Renal cortex interstitium (tissue), 11 donors: ENCODE measurements at regions not wholly inside any gene's neighbourhood (a gene's known extent, or its start where the extent isn't known, plus 50 kb on each side); places are given as distances from the start of the nearest gene placed in this dataset.

ENCODE experiments used
- DNase-seq, 11 donors: peaks; one replicate each; pipeline ENCODE4 v3.0.0-alpha.2; 2013; ENCODE audit warnings: low read depth in 9 of 11, low spot score in 4 of 11; ENCODE audit errors: extremely low read depth in 1 of 11

DNA sequence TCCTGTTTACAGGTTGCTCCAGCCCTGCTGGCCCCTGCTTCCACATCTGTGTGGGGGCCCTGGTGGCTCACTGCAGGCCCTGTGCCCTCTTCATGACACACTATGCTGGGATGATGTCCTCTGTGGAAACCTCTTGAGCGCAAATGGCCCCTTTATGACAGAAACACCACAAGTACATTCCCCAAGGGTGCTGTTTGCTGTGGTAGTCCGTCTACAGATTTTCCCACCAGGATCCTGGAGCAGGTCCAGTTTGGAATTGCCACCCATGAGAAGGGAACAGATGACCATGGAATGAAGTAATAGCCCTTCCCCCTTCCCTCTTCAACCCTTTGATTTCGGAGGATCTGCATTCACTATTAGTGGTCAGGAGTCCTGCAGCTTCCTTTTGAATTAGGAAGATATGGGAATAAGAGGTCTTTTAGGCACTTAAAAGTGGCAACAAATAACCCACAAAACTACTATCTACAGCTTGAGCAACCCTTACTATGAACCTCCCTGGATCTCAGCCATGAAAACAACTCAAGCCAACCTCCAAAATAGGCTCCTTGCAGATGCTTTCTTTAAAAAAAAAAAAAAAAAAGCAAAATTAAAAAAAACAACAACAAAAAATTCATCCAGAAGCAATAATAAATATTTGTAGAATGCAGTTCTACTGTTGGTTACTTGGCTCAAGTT lies 121.9 kb upstream of the TSPAN2 start:
- no peak for DNase-seq

DNA sequence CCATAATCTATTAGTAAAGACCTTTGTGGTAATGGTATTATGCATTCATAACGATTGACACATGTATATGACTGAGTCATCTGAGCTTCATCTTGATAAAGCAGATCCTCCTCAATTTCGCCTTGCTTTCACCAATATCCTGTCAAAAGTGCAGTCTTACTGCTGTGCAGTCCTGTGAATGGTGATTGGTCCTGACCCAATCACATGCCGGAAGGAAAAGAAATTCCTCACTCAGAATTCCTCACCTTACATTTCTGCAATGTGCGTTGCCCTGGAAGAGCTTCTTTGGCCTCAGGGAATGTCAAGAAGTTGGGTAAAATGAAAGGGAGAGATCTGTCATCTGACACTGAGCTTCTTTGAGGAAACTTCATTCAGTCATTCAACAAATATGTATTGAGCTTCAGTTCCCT lies 121.0 kb upstream of the TSPAN2 start:
- no peak for DNase-seq

DNA sequence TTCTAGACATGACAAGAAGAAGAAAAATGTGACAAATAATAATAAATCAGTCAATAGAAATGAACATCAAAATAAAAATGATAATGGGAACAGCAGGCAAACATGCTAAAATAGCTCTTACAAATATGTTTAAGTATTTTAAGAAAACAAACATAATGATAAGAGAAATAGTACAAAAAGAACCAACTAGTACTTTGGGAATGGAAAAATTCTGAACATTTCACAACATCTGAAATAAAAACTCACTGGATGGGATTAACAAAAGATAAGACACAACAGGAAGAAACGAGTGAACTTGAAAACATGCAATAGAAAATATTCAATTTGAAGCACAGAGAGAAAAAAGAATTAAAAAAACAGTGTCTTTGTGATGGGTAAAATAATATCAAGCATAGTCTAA lies 115.2 kb upstream of the TSPAN2 start:
- no peak for DNase-seq

DNA sequence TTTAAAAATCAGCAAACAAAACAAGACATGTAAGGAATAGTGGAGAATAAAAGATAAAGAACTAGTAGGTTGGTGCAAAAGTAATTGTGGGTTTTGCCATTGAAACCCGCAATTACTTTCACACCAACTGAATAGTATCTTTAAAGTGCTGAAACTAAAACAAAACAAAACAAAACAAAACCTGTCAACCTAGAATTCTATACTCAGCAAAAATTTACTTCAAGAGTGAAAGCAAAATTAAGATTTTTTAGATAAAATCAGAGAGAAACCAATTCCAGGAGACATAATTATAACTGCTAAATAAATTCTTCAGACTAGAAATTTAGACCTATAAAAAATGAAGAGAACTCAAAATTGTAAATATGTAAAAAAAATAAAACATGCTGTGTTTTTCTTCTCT lies 114.0 kb upstream of the TSPAN2 start:
- DNase-seq: no peak

DNA sequence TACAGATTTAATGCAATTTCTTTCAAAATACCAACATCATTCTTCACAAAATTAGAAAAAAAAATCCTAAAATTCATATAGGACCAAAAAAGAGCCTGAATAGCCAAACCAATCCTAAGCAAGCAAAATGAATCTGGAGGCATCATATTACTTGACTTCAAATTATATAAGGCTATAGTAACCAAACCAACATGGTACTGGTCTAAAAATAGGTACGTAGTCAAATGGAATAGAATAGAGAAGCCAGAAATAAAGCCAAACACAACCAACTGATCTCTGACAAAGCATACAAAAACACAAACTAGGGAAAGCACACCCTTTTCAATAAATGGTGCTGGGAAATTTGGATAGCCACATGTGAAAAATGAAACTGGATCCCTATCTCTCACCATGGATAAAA lies 112.3 kb upstream of the TSPAN2 start:
- DNase-seq: no peak

DNA sequence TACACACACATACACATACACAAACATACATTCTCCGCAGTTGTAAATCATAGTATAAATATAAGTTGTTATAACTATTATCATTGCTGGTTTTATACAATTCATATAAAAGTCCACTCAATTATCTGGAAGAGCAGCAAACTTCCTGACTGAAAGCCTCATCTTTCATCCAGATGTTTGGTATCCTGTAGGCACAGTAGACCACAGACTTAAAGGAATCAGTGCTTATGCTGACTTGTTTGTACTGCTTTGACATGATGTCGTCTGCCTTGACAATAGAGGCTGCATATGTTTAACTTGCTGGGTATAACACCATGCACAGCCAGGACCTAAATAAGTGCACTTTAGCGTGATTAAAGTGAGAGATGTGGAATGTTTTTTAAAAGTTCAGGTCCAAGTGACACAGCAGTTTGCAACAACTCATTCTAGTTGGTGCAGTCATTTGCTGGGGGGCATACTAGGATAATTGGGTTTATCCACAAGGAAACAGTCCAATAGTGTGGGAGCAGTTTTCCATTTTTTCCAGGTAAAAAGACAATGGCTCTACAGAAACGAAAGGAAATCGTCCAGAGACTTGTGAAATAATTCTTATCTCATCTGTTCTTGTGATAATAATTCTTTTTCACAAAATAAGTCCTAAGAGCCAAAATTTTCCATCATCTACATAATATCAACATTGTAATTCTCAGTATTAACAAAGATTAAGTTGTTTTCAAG lies 110.3 kb upstream of the TSPAN2 start:
- DNase-seq: no peak

DNA sequence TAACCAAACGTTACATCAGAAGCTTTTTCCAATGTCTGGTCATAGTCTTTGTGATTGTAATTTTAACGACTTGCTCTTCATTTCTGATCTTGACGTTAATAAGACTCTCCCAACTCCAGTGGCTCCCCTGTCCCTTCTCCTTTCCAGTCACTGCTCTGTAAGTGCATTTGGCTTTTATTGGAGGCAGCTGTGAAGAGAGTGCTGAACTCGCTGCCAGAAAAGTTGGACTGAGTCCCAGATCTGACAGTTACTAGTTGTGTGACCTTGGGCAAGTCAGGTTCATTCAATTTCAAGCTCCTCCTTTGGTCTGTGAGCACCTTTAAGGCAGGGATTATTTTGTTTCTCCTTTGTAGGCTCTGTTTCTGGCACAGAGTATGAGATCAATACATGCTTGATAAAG lies 109.6 kb upstream of the TSPAN2 start:
- DNase-seq: peak in 1 of 11 donors; percentile 11

DNA sequence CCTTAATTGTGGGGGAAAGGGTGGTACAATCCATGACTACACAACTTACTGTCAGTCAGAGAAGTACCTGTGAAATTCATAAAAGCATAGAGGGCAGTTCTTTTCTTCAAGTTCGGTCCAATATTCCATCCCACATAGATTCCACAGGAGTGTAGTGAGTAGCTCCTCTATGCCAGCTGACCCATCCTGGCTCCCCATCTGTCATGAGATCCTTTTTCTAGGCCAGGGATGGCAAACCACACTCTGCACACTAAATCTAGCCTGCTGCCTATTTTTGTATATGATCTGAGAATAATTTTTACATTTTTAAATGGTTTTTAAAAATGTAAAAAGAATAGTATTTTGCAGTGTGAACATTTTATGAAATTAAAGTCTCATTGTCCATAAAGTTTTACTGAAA lies 107.0 kb upstream of the TSPAN2 start:
- DNase-seq: no peak

DNA sequence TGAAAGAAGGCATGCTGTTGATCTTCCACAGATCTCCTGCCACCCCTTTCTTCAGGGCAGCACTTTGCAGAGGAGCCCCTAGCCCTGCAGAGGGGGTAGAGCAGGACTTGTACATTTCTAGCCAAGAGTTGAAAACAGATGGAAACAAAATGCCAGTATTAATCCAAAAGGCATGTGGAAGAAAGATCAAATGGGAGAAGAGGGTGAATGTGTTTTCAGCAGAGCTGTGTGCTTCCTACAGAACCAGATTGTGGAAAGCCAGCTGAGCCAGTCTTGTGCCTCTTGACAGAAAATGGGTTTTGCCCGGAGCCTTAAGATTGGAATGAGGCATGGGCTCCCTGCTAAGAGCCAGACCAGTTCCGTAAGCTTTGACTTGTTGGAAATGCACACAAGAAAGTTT lies 105.2 kb upstream of the TSPAN2 start:
- no peak for DNase-seq

DNA sequence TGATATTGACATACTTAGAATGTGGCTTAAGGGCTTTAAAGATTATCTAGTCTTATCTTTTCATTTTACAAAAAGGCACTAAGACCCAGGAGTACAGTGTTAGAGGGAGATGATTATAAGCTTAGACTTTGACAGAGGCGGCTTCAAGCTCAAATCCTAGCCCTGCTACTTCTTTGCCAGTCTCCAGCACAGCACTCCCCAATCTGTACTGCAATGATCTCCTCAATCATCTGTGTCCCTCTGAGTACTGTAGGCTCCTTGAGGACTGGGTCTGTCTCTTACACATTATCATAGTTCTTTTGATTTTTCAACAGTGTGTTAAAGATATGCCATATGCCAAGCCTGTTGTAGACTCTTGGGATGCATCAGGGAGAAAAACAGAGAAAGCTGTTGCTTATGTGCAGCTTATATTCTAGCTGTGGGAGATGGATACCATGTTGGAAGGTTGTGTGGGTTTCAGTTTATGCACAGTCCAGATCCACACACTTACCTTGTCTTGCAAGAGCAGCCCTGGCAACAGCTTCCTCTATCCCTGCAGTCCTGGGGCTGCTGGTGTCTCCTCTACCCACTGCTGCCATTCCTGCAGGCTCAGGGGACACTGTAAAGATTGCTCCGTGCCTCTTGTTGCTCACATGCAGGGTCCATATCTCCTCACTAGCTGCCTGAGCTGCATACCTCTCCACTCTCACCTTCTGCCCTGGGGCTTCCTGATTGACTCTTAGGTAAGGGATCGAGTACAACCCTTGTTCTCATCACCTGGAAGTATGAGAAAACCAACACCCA lies 103.9 kb upstream of the TSPAN2 start:
- no peak for DNase-seq

DNA sequence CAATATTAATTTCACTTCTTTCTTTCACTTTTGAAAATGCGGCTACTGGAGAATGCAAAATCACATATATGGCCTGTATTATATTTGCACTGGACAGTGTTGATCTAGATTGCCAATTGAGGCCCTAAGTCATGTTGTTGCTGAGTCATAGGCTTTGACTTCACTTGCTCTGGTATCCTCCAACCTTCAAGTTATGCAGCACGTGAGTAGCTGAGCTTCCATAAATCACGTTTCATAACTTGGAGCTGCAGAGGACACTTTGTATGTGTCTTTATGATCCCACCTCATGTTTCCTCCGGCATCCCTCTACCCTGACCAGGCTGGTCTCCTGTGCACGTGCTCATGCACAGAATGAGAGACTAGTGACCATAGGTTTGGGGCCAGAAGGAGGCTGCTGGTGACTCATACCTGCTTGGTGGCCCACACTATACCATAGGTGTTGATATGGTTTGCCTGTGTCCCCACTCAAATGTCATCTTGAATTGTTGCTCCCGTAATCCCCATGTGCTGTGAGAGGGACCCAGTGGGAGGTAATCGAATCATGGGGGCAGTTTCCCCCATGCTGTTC lies 103.0 kb upstream of the TSPAN2 start:
- DNase-seq: no peak

DNA sequence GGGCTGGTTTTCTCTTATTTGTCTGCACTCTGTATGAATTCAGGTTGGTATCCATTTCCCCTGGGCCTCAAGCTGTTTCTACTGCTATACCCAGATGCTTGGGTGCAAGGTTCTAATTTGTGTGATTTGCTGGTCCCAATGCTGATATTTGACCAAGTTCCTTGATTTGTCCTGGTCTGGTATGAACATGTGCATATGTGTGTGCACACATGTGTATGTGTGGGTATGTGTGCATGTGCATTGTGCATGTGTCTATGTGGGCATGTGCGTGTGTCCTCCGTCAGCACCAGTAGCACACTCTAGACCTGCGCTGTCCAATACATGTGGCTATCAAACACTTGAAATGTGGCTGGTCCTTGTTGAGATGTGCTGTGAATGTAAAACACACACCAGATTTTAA lies 102.4 kb upstream of the TSPAN2 start:
- DNase-seq: no peak

DNA sequence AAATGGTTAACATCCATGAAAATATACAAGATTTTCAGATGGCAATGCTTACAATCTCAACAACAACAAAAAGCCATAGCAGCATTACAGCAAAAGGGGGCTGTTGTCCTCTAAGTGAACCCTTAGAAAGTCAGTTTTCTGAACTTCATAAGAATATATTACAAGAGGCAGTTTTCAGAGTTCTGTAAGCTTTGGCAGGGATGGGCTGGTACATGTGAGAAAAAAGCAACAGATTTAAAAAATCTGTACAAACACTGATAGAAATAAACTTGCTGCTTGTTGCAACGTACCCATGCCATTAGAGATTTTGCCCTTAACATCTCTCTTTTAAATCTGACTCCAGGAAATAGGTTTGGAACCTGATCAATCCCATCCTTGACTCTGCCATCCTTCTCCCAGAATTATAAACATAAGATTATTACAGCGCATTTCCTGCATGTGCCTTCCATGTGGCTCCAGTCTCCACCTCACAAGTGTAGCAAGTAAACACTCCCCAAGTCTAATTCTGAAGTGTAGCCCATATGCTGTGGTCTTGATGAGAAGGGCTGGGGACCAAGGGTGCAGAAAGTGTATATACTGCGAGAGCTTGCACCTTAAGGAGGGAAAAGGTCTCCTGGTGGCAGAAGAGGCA lies 101.4 kb upstream of the TSPAN2 start:
- DNase-seq: no peak

DNA sequence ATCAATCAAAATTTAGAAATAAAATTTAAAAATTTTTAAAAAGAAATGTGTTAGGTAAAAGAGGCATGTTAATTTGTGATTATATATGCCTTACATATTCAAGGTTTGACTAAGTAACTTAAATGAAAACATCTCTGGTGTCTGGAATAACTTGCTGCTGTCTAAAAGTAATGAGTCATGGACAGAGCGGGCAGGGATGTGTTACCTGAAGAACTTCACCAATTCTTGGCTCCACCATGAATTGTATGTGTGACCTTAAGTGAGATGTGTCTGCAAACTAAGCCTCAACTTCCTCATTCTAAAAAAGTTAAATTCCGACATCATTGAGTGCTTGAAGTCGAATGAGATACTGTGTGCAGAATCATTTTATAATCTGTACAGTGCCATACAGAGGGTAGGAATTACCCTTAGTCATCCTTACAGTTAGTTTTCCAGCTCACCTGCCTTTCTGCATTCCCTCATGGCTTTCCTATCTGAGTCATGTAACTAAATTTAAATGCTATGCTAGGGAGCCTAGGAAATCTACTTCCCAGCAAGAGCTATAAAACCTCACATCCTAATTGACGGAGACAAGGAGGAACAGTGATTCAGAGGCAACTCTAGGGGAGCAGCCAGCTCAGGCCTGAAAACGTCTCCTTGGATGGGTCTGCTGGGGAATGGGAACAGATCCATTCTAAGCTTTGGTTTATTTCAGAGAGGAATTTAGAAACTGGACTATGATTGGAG lies 100.7 kb upstream of the TSPAN2 start:
- peak in 1 of 11 donors; percentile 8 for DNase-seq

DNA sequence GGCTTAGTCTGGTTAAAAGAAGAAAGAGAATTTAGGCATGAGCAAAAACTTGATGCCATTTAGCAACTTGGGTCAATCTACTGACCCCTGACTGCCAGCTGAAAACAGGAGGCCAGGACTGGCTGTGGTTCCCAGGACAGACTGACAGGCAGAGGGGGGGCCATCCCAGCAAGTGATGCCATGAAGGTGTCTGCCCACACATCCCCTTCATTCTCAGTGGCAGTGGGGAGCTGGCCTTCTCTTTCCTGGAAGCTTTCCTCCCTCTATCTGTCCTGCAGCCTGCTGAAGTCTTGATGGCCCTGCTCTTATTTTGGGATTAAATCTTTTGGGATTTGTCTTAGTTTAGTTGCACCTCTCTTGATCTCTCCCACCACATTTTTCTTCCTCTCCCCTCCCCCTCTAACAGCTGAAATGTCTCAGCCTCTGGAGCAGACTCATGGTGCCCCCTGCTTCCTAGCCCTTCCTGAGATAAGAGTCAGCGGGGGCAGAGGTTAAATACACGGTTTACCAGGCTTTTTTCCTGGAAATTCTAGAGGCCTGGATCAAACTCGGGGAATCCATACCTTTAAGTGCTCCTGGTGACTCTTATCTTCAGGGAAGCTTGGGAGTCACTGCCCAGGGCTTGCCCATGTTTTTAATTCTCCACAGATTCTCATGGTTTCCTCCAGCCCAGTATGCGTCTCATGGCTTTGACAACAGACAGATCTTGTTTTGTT lies 99.5 kb upstream of the TSPAN2 start:
- no peak for DNase-seq

DNA sequence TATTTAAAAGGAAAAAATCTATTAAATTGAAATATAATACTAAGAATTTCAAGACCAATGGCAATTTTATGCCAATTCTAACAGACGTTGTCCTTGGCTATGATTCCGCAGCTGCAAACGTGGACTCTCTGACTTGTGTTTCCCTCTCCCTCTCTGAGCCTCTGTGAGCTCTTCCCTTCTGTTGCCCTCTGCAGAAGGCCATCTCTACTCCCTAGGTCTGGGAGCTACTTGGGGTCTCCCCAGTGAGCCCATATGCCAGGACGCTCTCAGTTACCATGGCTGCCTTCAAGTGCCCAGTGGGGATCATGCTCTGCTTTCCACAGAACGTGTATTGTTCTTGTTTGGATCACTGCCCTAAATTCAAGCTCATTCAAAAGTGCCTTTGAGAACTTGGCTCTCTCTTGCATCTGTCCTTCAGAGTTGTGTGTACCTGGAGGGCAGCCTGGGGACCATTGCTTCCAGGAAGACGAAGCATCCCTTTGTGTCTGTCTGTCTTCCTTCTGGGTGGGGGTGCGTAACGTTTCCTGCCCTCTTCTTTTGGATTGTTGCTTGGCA lies 97.5 kb upstream of the TSPAN2 start:
- no peak for DNase-seq

DNA sequence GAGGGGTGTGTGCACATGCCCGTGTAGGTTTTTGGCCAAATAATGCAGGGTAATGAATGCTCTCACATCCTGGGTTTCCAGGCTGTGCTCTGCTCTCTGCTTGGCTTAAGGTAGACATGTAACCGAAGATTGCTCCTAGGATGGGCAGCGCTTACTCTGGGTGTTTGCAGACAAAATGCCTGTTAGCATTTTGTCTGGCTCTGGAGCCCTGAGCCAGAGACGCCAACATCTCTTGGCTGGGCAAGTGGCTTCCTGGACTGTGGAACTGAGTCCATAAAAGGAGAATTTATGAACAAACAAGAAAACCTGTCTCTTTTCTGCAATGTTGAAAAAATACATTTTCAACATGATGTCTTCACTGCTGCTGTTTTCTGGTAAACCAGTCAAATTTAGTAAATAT lies 96.0 kb upstream of the TSPAN2 start:
- DNase-seq: no peak

DNA sequence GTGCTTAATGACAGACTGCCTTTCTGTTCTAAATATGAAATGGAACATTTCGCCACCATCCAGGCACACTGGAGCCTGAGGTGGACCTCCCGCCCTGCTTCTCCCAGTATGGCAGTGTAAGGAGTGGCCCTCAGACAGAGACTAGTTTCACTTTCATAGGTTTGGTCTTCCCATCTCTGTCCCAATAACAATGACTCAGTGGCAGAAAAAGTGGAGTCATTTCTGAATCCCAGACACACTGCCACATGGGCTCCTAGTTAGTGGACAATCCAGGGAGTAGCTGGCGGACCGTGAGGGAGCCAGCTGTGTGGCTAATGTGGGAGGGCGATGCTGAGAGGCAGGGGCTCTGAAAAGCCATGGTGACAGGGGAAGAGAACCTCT lies 95.6 kb upstream of the TSPAN2 start:
- no peak for DNase-seq
